K562 (cell line): ENCODE measurements at regions not wholly inside any gene's neighbourhood (a gene's known extent, or its start where the extent isn't known, plus 50 kb on each side); places are given as distances from the start of the nearest gene placed in this dataset.

Source experiments
- ATAC-seq: fragments of 200-7000 bp; cut with Tn5 transposase; 3 replicates; pipeline ENCODE4 v1.9.1; 2020; ENCODE audit warnings: moderate library complexity
- BruUV-seq: library from RNA; stranded (reverse); fragments of 400-500 nt; replicated peaks from 2 replicates; lab custom pipeline; 2021; lab: Mats Ljungman, UMichigan
- CTCF ChIA-PET: fragments of 300-600 bp; formaldehyde crosslinking; extraction: SDS; loops from one replicate; lab custom pipeline; 2021; ENCODE audit warnings: low intra/inter-chr PET ratio; lab: Yijun Ruan, JAX
- POLR2A ChIA-PET: fragments of 300-600, 350-650 bp; sonication (Branson Sonifier 250); formaldehyde crosslinking; extraction: SDS; loops from one replicate; lab custom pipeline; 2021; ENCODE audit warnings: antibody characterized with exemption, inconsistent platforms; lab: Yijun Ruan, JAX
- DNase-seq, 4 experiments: peaks; one replicate each; pipeline versions ENCODE4 v3.0.0 to v3.0.0-alpha.2; 2011 to 2018; ENCODE audit warnings: low spot score in 3 of 4, mixed read lengths in 3 of 4; ENCODE audit errors: extremely low read depth in 1 of 4
- FAIRE-seq: peaks from 2 replicates; lab custom pipeline; 2011; peaks lifted over from hg19 to GRCh38; lab: Jason Lieb, UNC
- H2AFZ ChIP-seq: 2 replicates; pipeline ENCODE4 v1.6.0; 2011; ENCODE audit warnings: low read depth, low read length, control low read depth, inconsistent platforms
- H3K27ac ChIP-seq: fragments of 200-600 bp; 3 replicates; pipeline ENCODE4 v1.8.0; 2011; ENCODE audit warnings: low read depth, mild to moderate bottlenecking, control low read depth, inconsistent platforms, low read length, moderate library complexity, mixed read lengths; ENCODE audit errors: extremely low read depth
- H3K27me3 ChIP-seq, 2 experiments: fragments of 300-600 bp in 1 of 2; 2 replicates in 1 of 2; 3 replicates in 1 of 2; pipeline versions ENCODE4 v1.6.0 to v1.8.0; 2011; ENCODE audit warnings: inconsistent platforms in 2 of 2, low read length in 2 of 2, mild to moderate bottlenecking in 1 of 2, mixed read lengths in 1 of 2, moderate library complexity in 1 of 2; ENCODE audit not compliant: control insufficient read depth in 2 of 2, insufficient read depth in 2 of 2
- H3K36me3 ChIP-seq: fragments of 300-600 bp; 3 replicates; pipeline ENCODE4 v1.8.0; 2011; ENCODE audit warnings: mild to moderate bottlenecking, low read length, inconsistent platforms; ENCODE audit not compliant: control insufficient read depth, insufficient read depth
- H3K4me1 ChIP-seq, 2 experiments: fragments of 200-600 bp in 1 of 2; replicated peaks in 1 of 2; 2 replicates in 1 of 2; 3 replicates in 1 of 2; pipeline versions ENCODE4 v1.5.1 to v1.8.0; 2011; ENCODE audit warnings: inconsistent platforms in 2 of 2, low read length in 2 of 2, mild to moderate bottlenecking in 1 of 2, mixed read lengths in 1 of 2, moderate library complexity in 1 of 2; ENCODE audit not compliant: control insufficient read depth in 2 of 2, insufficient read depth in 2 of 2
- H3K4me2 ChIP-seq: 2 replicates; pipeline ENCODE4 v1.6.1; 2011; ENCODE audit warnings: low read length, control low read depth, inconsistent platforms, mixed read lengths; ENCODE audit not compliant: insufficient read depth
- H3K4me3 ChIP-seq: fragments of 200-600 bp; sonication (generic), shearing (Covaris generic); 2 replicates; pipeline ENCODE4 v1.5.1; 2016; ENCODE audit warnings: control low read depth, inconsistent platforms
- H3K79me2 ChIP-seq: fragments of 200-600 bp; 3 replicates; pipeline ENCODE4 v1.8.0; 2011; ENCODE audit warnings: low read length, inconsistent platforms; ENCODE audit not compliant: control insufficient read depth, insufficient read depth
- H3K9ac ChIP-seq, 2 experiments: 2 replicates each; pipeline versions ENCODE4 v1.6.0 to v1.6.1; 2011; ENCODE audit warnings: low read depth in 2 of 2, low read length in 2 of 2, control low read depth in 1 of 2, inconsistent platforms in 1 of 2, mild to moderate bottlenecking in 1 of 2, mixed read lengths in 1 of 2; ENCODE audit not compliant: insufficient read depth in 1 of 2
- H3K9me1 ChIP-seq: one replicate; pipeline ENCODE4 v1.6.0; 2011; ENCODE audit warnings: inconsistent platforms, mild to moderate bottlenecking, low read length, moderate library complexity; ENCODE audit not compliant: control insufficient read depth, insufficient read depth
- H3K9me3 ChIP-seq: replicated peaks from 2 replicates; pipeline ENCODE4 v1.5.1; 2011; ENCODE audit warnings: low read depth, low read length, inconsistent platforms; ENCODE audit not compliant: control insufficient read depth, insufficient read depth
- H4K20me1 ChIP-seq: replicated peaks from 2 replicates; pipeline ENCODE4 v1.6.1; 2011; ENCODE audit warnings: low read length, inconsistent platforms, mixed read lengths; ENCODE audit not compliant: control insufficient read depth, insufficient read depth
- E2F5 ChIP-seq: sonication (generic); formaldehyde crosslinking; IDR thresholded peaks from 2 replicates; pipeline ENCODE4 v1.8.0; 2022; ENCODE audit warnings: mild to moderate bottlenecking, missing genetic modification reagents
- JUND ChIP-seq, 2 experiments: IDR thresholded peaks; 2 replicates in 1 of 2; 3 replicates in 1 of 2; pipeline ENCODE4 v1.6.1; 2011; ENCODE audit warnings: borderline replicate concordance in 2 of 2, low read depth in 2 of 2, low read length in 2 of 2, improper control_type of control experiment in 1 of 2, missing biosample characterization in 1 of 2, missing genetic modification characterization in 1 of 2, missing genetic modification reagents in 1 of 2
- MXD1 ChIP-seq: fragments of 250-450 bp; sonication (Bioruptor Pico); IDR thresholded peaks from 2 replicates; pipeline ENCODE4 v1.8.0; 2021; ENCODE audit warnings: borderline replicate concordance, mild to moderate bottlenecking, moderate library complexity; ENCODE audit not compliant: poor library complexity, severe bottlenecking
- POU5F1 ChIP-seq: fragments of 150-350 bp; IDR thresholded peaks from 2 replicates; pipeline ENCODE4 v1.6.1; 2014; ENCODE audit warnings: borderline replicate concordance, low read length, low read depth, mild to moderate bottlenecking; ENCODE audit not compliant: partially characterized antibody
- PTRF ChIP-seq: fragments of 450-650 bp; IDR thresholded peaks from 2 replicates; pipeline ENCODE4 v1.6.1; 2016; ENCODE audit warnings: mild to moderate bottlenecking, missing genetic modification characterization, missing compliant biosample characterization
- ZNF24 ChIP-seq: fragments of 450-650 bp; IDR thresholded peaks from 2 replicates; pipeline ENCODE4 v1.6.1; 2016
- ZNF277 ChIP-seq: fragments of 250-450 bp; sonication (Bioruptor Pico); IDR thresholded peaks from 2 replicates; pipeline ENCODE4 v1.8.0; 2022; ENCODE audit warnings: inconsistent platforms, mild to moderate bottlenecking, moderate library complexity, borderline replicate concordance
- WGBS: fragments of 100-300 bp; shearing (Covaris generic); methylation state at CpG from one replicate; pipeline ENCODE4 v1.1.6; 2016; ENCODE audit warnings: low coverage, mixed read lengths; ENCODE audit not compliant: insufficient coverage; ENCODE audit errors: missing lambda C conversion rate; 5-methylcytosine and 5-hydroxymethylcytosine counted together
- in situ Hi-C: fragments of 300-500 bp; cut with MboI; formaldehyde crosslinking; loops from 4 replicates; pipeline ENCODE4 v1.15.0; 2018; ENCODE audit warnings: inconsistent platforms, mixed read lengths
- intact Hi-C: fragments of 100-400 bp; cut with micrococcal nuclease; formaldehyde crosslinking; loops from 2 replicates; pipeline ENCODE4 v1.14.2; 2022
- TF ChIP-seq, protein P1 (sequence below): fragments of 450-650 bp; formaldehyde crosslinking; IDR thresholded peaks from 2 replicates; pipeline ENCODE4 v1.4.0; 2020; ENCODE audit warnings: mild to moderate bottlenecking, moderate library complexity
- TF ChIP-seq, protein P2 (sequence below): sonication (generic); formaldehyde crosslinking; IDR thresholded peaks from 2 replicates; pipeline ENCODE4 v1.8.0; 2022; ENCODE audit warnings: mild to moderate bottlenecking, missing genetic modification reagents, borderline replicate concordance

DNA sequence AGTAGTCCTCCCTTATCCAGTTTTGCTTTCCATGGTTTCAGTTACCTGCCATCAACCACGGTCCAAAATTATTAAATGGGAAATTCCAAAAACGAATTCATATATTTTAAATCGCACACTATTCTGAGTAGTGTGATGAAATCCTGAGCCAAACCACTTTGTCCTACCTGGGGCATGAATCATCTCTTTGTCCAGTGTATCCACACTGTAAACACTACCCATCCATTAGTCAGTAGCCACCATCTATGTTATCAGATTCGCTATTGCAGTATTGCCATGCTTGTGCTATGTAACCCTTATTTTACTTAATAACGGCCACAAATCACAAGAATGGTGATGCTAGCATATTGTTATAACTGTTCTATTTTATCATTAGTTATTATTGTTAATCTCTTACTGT, 704.6 kb downstream of the SMARCA1 start:
- ChIA-PET CTCF (no interaction called here), POLR2A (no interaction called here)
- TF ChIP-seq E2F5 (CRISPR knock-in tag) (no peak), JUND (IDR thresholded peaks at IDR 0.05; ENCODE audit: borderline replicate concordance, low read depth, low read length) (no peak), JUND (tag; IDR thresholded peaks at IDR 0.05; ENCODE audit: borderline replicate concordance, low read depth, low read length) (no peak), MXD1 (CRISPR knock-in tag) (no peak), POU5F1 (no peak), ZNF277 (CRISPR knock-in tag) (no peak), PTRF (tag) (no peak), ZNF24 (no peak)
- TF ChIP-seq, protein P1, sequence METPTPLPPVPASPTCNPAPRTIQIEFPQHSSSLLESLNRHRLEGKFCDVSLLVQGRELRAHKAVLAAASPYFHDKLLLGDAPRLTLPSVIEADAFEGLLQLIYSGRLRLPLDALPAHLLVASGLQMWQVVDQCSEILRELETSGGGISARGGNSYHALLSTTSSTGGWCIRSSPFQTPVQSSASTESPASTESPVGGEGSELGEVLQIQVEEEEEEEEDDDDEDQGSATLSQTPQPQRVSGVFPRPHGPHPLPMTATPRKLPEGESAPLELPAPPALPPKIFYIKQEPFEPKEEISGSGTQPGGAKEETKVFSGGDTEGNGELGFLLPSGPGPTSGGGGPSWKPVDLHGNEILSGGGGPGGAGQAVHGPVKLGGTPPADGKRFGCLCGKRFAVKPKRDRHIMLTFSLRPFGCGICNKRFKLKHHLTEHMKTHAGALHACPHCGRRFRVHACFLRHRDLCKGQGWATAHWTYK = no peak
- TF ChIP-seq, protein P2, sequence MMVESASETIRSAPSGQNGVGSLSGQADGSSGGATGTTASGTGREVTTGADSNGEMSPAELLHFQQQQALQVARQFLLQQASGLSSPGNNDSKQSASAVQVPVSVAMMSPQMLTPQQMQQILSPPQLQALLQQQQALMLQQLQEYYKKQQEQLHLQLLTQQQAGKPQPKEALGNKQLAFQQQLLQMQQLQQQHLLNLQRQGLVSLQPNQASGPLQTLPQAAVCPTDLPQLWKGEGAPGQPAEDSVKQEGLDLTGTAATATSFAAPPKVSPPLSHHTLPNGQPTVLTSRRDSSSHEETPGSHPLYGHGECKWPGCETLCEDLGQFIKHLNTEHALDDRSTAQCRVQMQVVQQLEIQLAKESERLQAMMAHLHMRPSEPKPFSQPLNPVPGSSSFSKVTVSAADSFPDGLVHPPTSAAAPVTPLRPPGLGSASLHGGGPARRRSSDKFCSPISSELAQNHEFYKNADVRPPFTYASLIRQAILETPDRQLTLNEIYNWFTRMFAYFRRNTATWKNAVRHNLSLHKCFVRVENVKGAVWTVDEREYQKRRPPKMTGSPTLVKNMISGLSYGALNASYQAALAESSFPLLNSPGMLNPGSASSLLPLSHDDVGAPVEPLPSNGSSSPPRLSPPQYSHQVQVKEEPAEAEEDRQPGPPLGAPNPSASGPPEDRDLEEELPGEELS (CRISPR knock-in tag) = no peak
- DNase-seq = no peak
- H3K4me1 ChIP-seq = no peaks in the 10 kb centered on the region
- no peaks in the 10 kb centered on the region for H3K9me3 ChIP-seq
- H4K20me1 ChIP-seq = no peaks in the 10 kb centered on the region
- intact Hi-C loops = no loop called here
- no peaks in the 10 kb centered on the region for H3K9me1 ChIP-seq
- H3K4me3 ChIP-seq = no peak overlapping the region
- 0% methylated on average over 5 of the region's 5 CpGs for WGBS
- ATAC-seq = no peak
- H3K36me3 ChIP-seq = no peaks in the 10 kb centered on the region
- in situ Hi-C loops = no loop called here
- FAIRE-seq = no peak
- no peaks in the 10 kb centered on the region for H3K79me2 ChIP-seq
- BruUV-seq = no TSS peak
- H3K27me3 ChIP-seq = no peaks in the 10 kb centered on the region
- no peak overlapping the region for H2AFZ ChIP-seq
- no peak overlapping the region for H3K4me2 ChIP-seq
- H3K9ac ChIP-seq = no peak overlapping the region
- no peak overlapping the region for H3K27ac ChIP-seq
